Thyroid gland (tissue), 4 donors: ENCODE measurements at regions not wholly inside any gene's neighbourhood (a gene's known extent, or its start where the extent isn't known, plus 50 kb on each side); places are given as distances from the start of the nearest gene placed in this dataset.
A peak's percentile ranks its signal among the peaks of the same experiment; 100 is the strongest.

ENCODE experiments used
- DNase-seq, 2 donors: peaks; one replicate each; pipeline ENCODE4 v3.0.0-alpha.2; 2019
- H3K27ac ChIP-seq, 3 donors: fragments of 200-600 bp; sonication (generic); 1 replicate in 2 of 3; 2 replicates in 1 of 3; pipeline ENCODE4 v1.5.1; 2016 to 2019; ENCODE audit warnings: mild to moderate bottlenecking in 1 of 3, moderate library complexity in 1 of 3
- H3K27me3 ChIP-seq: fragments of 200-600 bp; sonication (generic); one replicate; pipeline ENCODE4 v1.5.1; 2019
- H3K36me3 ChIP-seq, 2 donors: fragments of 200-600 bp; sonication (generic); one replicate each; pipeline ENCODE4 v1.5.1; 2016 to 2019
- H3K4me1 ChIP-seq, 2 donors: fragments of 200-600 bp; sonication (generic); one replicate each; pipeline ENCODE4 v1.5.1; 2017 to 2019
- H3K4me3 ChIP-seq, 3 donors: fragments of 200-600 bp; sonication (generic); replicated peaks in 1 of 3; 1 replicate in 2 of 3; 2 replicates in 1 of 3; pipeline ENCODE4 v1.5.1; 2016; ENCODE audit warnings: mild to moderate bottlenecking in 1 of 3
- H3K9me3 ChIP-seq: fragments of 200-600 bp; sonication (generic); one replicate; pipeline ENCODE4 v1.5.1; 2017
- CTCF ChIP-seq, 6 experiments: fragments of 200-600 bp in 3 of 6; fragments of 450-650 bp in 3 of 6; sonication (generic) in 3 of 6; IDR thresholded peaks; one replicate each; pipeline ENCODE4 v1.5.1; 2016 to 2019; ENCODE audit warnings: antibody characterized with exemption in 6 of 6, mild to moderate bottlenecking in 2 of 6, inconsistent platforms in 1 of 6, moderate library complexity in 1 of 6
- POLR2A ChIP-seq, 2 donors: fragments of 450-650 bp; IDR thresholded peaks; one replicate each; pipeline ENCODE4 v1.6.1; 2017; ENCODE audit warnings: antibody characterized with exemption in 2 of 2, mild to moderate bottlenecking in 2 of 2, moderate library complexity in 1 of 2
- WGBS, 2 donors: methylation state at CpG; one replicate each; pipeline ENCODE4 v1.1.5; 2017; 5-methylcytosine and 5-hydroxymethylcytosine counted together
- intact Hi-C: fragments of 100-400 bp; cut with DNase I; formaldehyde crosslinking; loops from one replicate; pipeline ENCODE4 v1.15.1; 2023

- 43 to 56% methylated on average over 2 of the region's 2 CpGs for WGBS, 2 donors
- H3K9me3 ChIP-seq, result no peaks in the 10 kb centered on the region
- DNase-seq, result peak in 1 of 2 donors; percentile 5
- H3K4me3 ChIP-seq, result no peak overlapping the region
- no peaks in the 10 kb centered on the region for H3K27me3 ChIP-seq
- H3K36me3 ChIP-seq, result no peaks in the 10 kb centered on the region
- H3K4me1 ChIP-seq, result no peaks in the 10 kb centered on the region
- intact Hi-C loops, result no loop called here
- TF ChIP-seq POLR2A (IDR thresholded peaks at IDR 0.05), result no peak
- no peak for TF ChIP-seq CTCF (IDR thresholded peaks at IDR 0.05)
- H3K27ac ChIP-seq, result no peak overlapping the region
These were observed 98.3 kb downstream of the MEX3B start for GRCh38 chr15:81947548-81947947.

GRCh38 chr15:81945014-81945615 is 100.7 kb downstream of the MEX3B start:
- TF ChIP-seq CTCF (IDR thresholded peaks at IDR 0.05), result no peak
- 66 to 69% methylated on average over 6 of the region's 6 CpGs for WGBS, 2 donors
- DNase-seq, result no peak
- Histone ChIP-seq H3K36me3 (no peaks in the 10 kb centered on the region), H3K4me1 (no peaks in the 10 kb centered on the region), H3K9me3 (no peaks in the 10 kb centered on the region), H3K27ac (no peak overlapping the region), H3K27me3 (no peaks in the 10 kb centered on the region), H3K4me3 (no peak overlapping the region)
- intact Hi-C loops, result no loop called here

GRCh38 chr15:81942655-81943195 is 103.1 kb downstream of the MEX3B start:
- no peak for DNase-seq
- H3K36me3 ChIP-seq, result no peaks in the 10 kb centered on the region
- H3K9me3 ChIP-seq, result no peaks in the 10 kb centered on the region
- H3K4me3 ChIP-seq, result no peak overlapping the region
- no peaks in the 10 kb centered on the region for H3K4me1 ChIP-seq
- TF ChIP-seq POLR2A (IDR thresholded peaks at IDR 0.05), result no peak
- no peak for TF ChIP-seq CTCF (IDR thresholded peaks at IDR 0.05)
- intact Hi-C loops, result no loop called here
- H3K27ac ChIP-seq, result no peak overlapping the region
- 80 to 93% methylated on average over 3 of the region's 3 CpGs for WGBS, 2 donors
- no peaks in the 10 kb centered on the region for H3K27me3 ChIP-seq

GRCh38 chr15:81942157-81942556 is 103.7 kb downstream of the MEX3B start:
- WGBS, 2 donors, result 77 to 83% methylated on average over 1 of the region's 1 CpG
- intact Hi-C loops, result no loop called here
- no peaks in the 10 kb centered on the region for H3K4me1 ChIP-seq

More at GRCh38 chr15:81942157-81942556, 103.7 kb downstream of the MEX3B start:
- Histone ChIP-seq H3K4me3 (no peak overlapping the region), H3K27me3 (no peaks in the 10 kb centered on the region), H3K36me3 (no peaks in the 10 kb centered on the region), H3K27ac (no peak overlapping the region), H3K9me3 (no peaks in the 10 kb centered on the region)
- TF ChIP-seq POLR2A (IDR thresholded peaks at IDR 0.05) (no peak), CTCF (IDR thresholded peaks at IDR 0.05) (no peak)
- no peak for DNase-seq
